Stimulated activated CD4-positive, alpha-beta T cell treated with anti-CD3 and anti-CD28 coated beads, Interleukin-1b, Interleukin-23, amount 100 ng/mL, for 1 hour (primary cell): ENCODE measurements at regions not wholly inside any gene's neighbourhood (a gene's known extent, or its start where the extent isn't known, plus 50 kb on each side); places are given as distances from the start of the nearest gene placed in this dataset.

ENCODE experiments used
- DNase-seq, 2 donors: peaks; one replicate each; pipeline ENCODE4 v3.0.0-alpha.2; 2020; ENCODE audit warnings: low read depth in 2 of 2

- DNase-seq: no peak
Observed at GRCh38 chr4:38189445-38189844, 229.2 kb downstream of the PTTG2 start.

- no peak for DNase-seq
Observed at GRCh38 chr4:38190717-38191178, 230.6 kb downstream of the PTTG2 start.

GRCh38 chr4:38192516-38192915, 232.3 kb downstream of the PTTG2 start:
- DNase-seq: no peak

- no peak for DNase-seq
Observed at GRCh38 chr4:38193236-38193863, 233.2 kb downstream of the PTTG2 start.

- DNase-seq: no peak
Observed at GRCh38 chr4:38194047-38194602, 233.9 kb downstream of the PTTG2 start.

GRCh38 chr4:38195486-38195885, 235.3 kb downstream of the PTTG2 start:
- DNase-seq: no peak

- no peak for DNase-seq
Observed at GRCh38 chr4:38195911-38196310, 235.7 kb downstream of the PTTG2 start.

GRCh38 chr4:38202242-38202641, 242.0 kb downstream of the PTTG2 start:
- DNase-seq: no peak

- DNase-seq: no peak
Observed at GRCh38 chr4:38203609-38204008, 243.4 kb downstream of the PTTG2 start.

GRCh38 chr4:38204339-38205035, 244.3 kb downstream of the PTTG2 start:
- no peak for DNase-seq

- DNase-seq: no peak
Observed at GRCh38 chr4:38205261-38205660, 245.1 kb downstream of the PTTG2 start.

- no peak for DNase-seq
Observed at GRCh38 chr4:38207110-38207457, 246.9 kb downstream of the PTTG2 start.

GRCh38 chr4:38209654-38210053, 249.5 kb downstream of the PTTG2 start:
- no peak for DNase-seq

GRCh38 chr4:38210396-38211114, 250.4 kb downstream of the PTTG2 start:
- no peak for DNase-seq

GRCh38 chr4:38211885-38212284, 251.7 kb downstream of the PTTG2 start:
- DNase-seq: no peak

GRCh38 chr4:38213083-38213805, 253.0 kb downstream of the PTTG2 start:
- no peak for DNase-seq

- DNase-seq: no peak
Observed at GRCh38 chr4:38222892-38223291, 262.7 kb downstream of the PTTG2 start.

- DNase-seq: no peak
Observed at GRCh38 chr4:38223306-38223705, 263.1 kb downstream of the PTTG2 start.

- no peak for DNase-seq
Observed at GRCh38 chr4:38223782-38224236, 263.6 kb downstream of the PTTG2 start.

- no peak for DNase-seq
Observed at GRCh38 chr4:38224850-38225249, 264.7 kb downstream of the PTTG2 start.

GRCh38 chr4:38226170-38226569, 266.0 kb downstream of the PTTG2 start:
- no peak for DNase-seq
